WERI-Rb-1 (cell line): ENCODE measurements at regions not wholly inside any gene's neighbourhood (a gene's known extent, or its start where the extent isn't known, plus 50 kb on each side); places are given as distances from the start of the nearest gene placed in this dataset.
"Not testable (repeated sequence)": the region's sequence is repeated elsewhere in the genome, so short reads cannot be mapped to it uniquely, and the experiment has no call there.

ENCODE experiments used
- DNase-seq: peaks from one replicate; pipeline ENCODE4 v3.0.0-alpha.2; 2020
- H3K27ac ChIP-seq: fragments of 250-450 bp; sonication (Bioruptor Pico); 2 replicates; pipeline ENCODE4 v1.5.1; 2020; ENCODE audit warnings: mild to moderate bottlenecking, moderate library complexity
- H3K27me3 ChIP-seq: fragments of 250-450 bp; sonication (Bioruptor Pico); 2 replicates; pipeline ENCODE4 v1.5.1; 2021; ENCODE audit warnings: mild to moderate bottlenecking, low read depth, moderate library complexity; ENCODE audit not compliant: insufficient read depth, severe bottlenecking
- H3K36me3 ChIP-seq: fragments of 250-450 bp; sonication (Bioruptor Pico); 2 replicates; pipeline ENCODE4 v1.5.1; 2020; ENCODE audit warnings: mild to moderate bottlenecking, moderate library complexity
- H3K4me3 ChIP-seq: 2 replicates; pipeline ENCODE4 v1.5.1; 2011; ENCODE audit warnings: low read depth, mild to moderate bottlenecking, control low read depth, low read length
- H3K9me3 ChIP-seq: fragments of 250-450 bp; sonication (Bioruptor Pico); 2 replicates; pipeline ENCODE4 v1.5.1; 2021; ENCODE audit warnings: mild to moderate bottlenecking, moderate library complexity; ENCODE audit not compliant: severe bottlenecking
- CTCF ChIP-seq: IDR thresholded peaks from 2 replicates; pipeline ENCODE4 v1.5.1; 2011; ENCODE audit warnings: low read depth, mild to moderate bottlenecking, control low read depth, inconsistent platforms, low read length

GRCh38 chr6:139446138-139446715, 71.8 kb upstream of the CITED2 start:
- H3K36me3 ChIP-seq: no peaks in the 10 kb centered on the region
- H3K9me3 ChIP-seq: no peaks in the 10 kb centered on the region
- no peak for DNase-seq
- no peak overlapping the region for H3K4me3 ChIP-seq
- TF ChIP-seq CTCF: no peak
- no peaks in the 10 kb centered on the region for H3K27me3 ChIP-seq
- H3K27ac ChIP-seq: no peak overlapping the region

- not testable (repeated sequence) for H3K27ac ChIP-seq, H3K36me3 ChIP-seq, DNase-seq, H3K4me3 ChIP-seq, H3K9me3 ChIP-seq, H3K27me3 ChIP-seq
Measured at GRCh38 chr6:139444273-139444787, 69.9 kb upstream of the CITED2 start.

GRCh38 chr6:139443231-139444112, 69.0 kb upstream of the CITED2 start:
- DNase-seq: no peak
- Histone ChIP-seq H3K27ac (no peak overlapping the region), H3K4me3 (no peak overlapping the region), H3K9me3 (no peaks in the 10 kb centered on the region), H3K36me3 (no peaks in the 10 kb centered on the region), H3K27me3 (no peaks in the 10 kb centered on the region)
- no peak for TF ChIP-seq CTCF

- no peak for TF ChIP-seq CTCF
Measured at GRCh38 chr6:139442188-139442671, 67.8 kb upstream of the CITED2 start.

GRCh38 chr6:139439349-139439748, 64.9 kb upstream of the CITED2 start:
- DNase-seq: no peak
- Histone ChIP-seq H3K27ac (no peak overlapping the region), H3K4me3 (no peak overlapping the region), H3K27me3 (no peaks in the 10 kb centered on the region), H3K9me3 (no peaks in the 10 kb centered on the region), H3K36me3 (no peaks in the 10 kb centered on the region)
- no peak for TF ChIP-seq CTCF

More at GRCh38 chr6:139442188-139442671, 67.8 kb upstream of the CITED2 start:
- no peak overlapping the region for H3K4me3 ChIP-seq
- H3K36me3 ChIP-seq: no peaks in the 10 kb centered on the region
- DNase-seq: no peak
- H3K27ac ChIP-seq: no peak overlapping the region
- no peaks in the 10 kb centered on the region for H3K9me3 ChIP-seq
- no peaks in the 10 kb centered on the region for H3K27me3 ChIP-seq

GRCh38 chr6:139438775-139439174, 64.3 kb upstream of the CITED2 start:
- no peaks in the 10 kb centered on the region for H3K27me3 ChIP-seq
- DNase-seq: no peak

More at GRCh38 chr6:139438775-139439174, 64.3 kb upstream of the CITED2 start:
- Histone ChIP-seq H3K9me3 (no peaks in the 10 kb centered on the region), H3K27ac (no peak overlapping the region), H3K36me3 (no peaks in the 10 kb centered on the region), H3K4me3 (no peak overlapping the region)
- TF ChIP-seq CTCF: no peak
